ENCODE measurements at regions not wholly inside any gene's neighbourhood (a gene's known extent, or its start where the extent isn't known, plus 50 kb on each side); places are given as distances from the start of the nearest gene placed in this dataset.
"Not testable (repeated sequence)": the region's sequence is repeated elsewhere in the genome, so short reads cannot be mapped to it uniquely, and the experiment has no call there.

- no peak for DNase-seq (ENCODE audit: low read depth)
Observed at GRCh38 chr9:104269996-104270963, 176.2 kb downstream of the SMC2 start.

GRCh38 chr9:104276709-104277245, 182.7 kb downstream of the SMC2 start:
- no peak for DNase-seq (ENCODE audit: low read depth)

- DNase-seq (ENCODE audit: low read depth) = no peak
Observed at GRCh38 chr9:104278929-104279496, 184.9 kb downstream of the SMC2 start.

- DNase-seq (ENCODE audit: low read depth) = no peak
Observed at GRCh38 chr9:104279535-104280177, 185.5 kb downstream of the SMC2 start.

GRCh38 chr9:104280178-104280560, 186.1 kb downstream of the SMC2 start:
- no peak for DNase-seq (ENCODE audit: low read depth)

GRCh38 chr9:104280711-104281110, 186.6 kb downstream of the SMC2 start:
- no peak for DNase-seq (ENCODE audit: low read depth)

- no peak for DNase-seq (ENCODE audit: low read depth)
Observed at GRCh38 chr9:104286187-104286586, 192.1 kb downstream of the SMC2 start.

GRCh38 chr9:104286799-104287198, 192.7 kb downstream of the SMC2 start:
- DNase-seq (ENCODE audit: low read depth) = no peak

- no peak for DNase-seq (ENCODE audit: low read depth)
Observed at GRCh38 chr9:104287253-104287878, 193.3 kb downstream of the SMC2 start.

- DNase-seq (ENCODE audit: low read depth) = no peak
Observed at GRCh38 chr9:104293877-104294276, 199.8 kb downstream of the SMC2 start.

GRCh38 chr9:104300124-104300523, 203.9 kb upstream of the OR13F1 start:
- DNase-seq (ENCODE audit: low read depth) = no peak

- no peak for DNase-seq (ENCODE audit: low read depth)
Observed at GRCh38 chr9:104301755-104302154, 202.3 kb upstream of the OR13F1 start.

GRCh38 chr9:104302775-104303174, 201.3 kb upstream of the OR13F1 start:
- DNase-seq (ENCODE audit: low read depth) = no peak

- no peak for DNase-seq (ENCODE audit: low read depth)
Observed at GRCh38 chr9:104304925-104305324, 199.1 kb upstream of the OR13F1 start.

- no peak for DNase-seq (ENCODE audit: low read depth)
Observed at GRCh38 chr9:104313396-104314110, 190.5 kb upstream of the OR13F1 start.

GRCh38 chr9:104316201-104317009, 187.7 kb upstream of the OR13F1 start:
- not testable (repeated sequence) for DNase-seq (ENCODE audit: low read depth)

GRCh38 chr9:104319198-104319597, 184.9 kb upstream of the OR13F1 start:
- DNase-seq (ENCODE audit: low read depth) = no peak

- DNase-seq (ENCODE audit: low read depth) = no peak
Observed at GRCh38 chr9:104319685-104320084, 184.4 kb upstream of the OR13F1 start.

- DNase-seq (ENCODE audit: low read depth) = no peak
Observed at GRCh38 chr9:104322596-104322995, 181.5 kb upstream of the OR13F1 start.

- DNase-seq (ENCODE audit: low read depth) = not testable (repeated sequence)
Observed at GRCh38 chr9:104323967-104324694, 179.9 kb upstream of the OR13F1 start.
